Astrocyte (in vitro differentiated cells and primary cell): ENCODE measurements at regions not wholly inside any gene's neighbourhood (a gene's known extent, or its start where the extent isn't known, plus 50 kb on each side); places are given as distances from the start of the nearest gene placed in this dataset.

Experiments
- DNase-seq: peaks from one replicate; pipeline ENCODE4 v3.0.0-alpha.2; 2010; ENCODE audit warnings: low read depth
- FAIRE-seq: peaks from 2 replicates; lab custom pipeline; 2011; peaks lifted over from hg19 to GRCh38; lab: Jason Lieb, UNC
- H2AFZ ChIP-seq: 2 replicates; pipeline ENCODE4 v1.6.0; 2012; ENCODE audit warnings: low read depth, low read length, inconsistent platforms
- H3K27ac ChIP-seq: 2 replicates; pipeline ENCODE4 v1.5.1; 2011; ENCODE audit warnings: low read depth, low read length, inconsistent platforms
- H3K27me3 ChIP-seq: 2 replicates; pipeline ENCODE4 v1.6.0; 2011; ENCODE audit warnings: low read length, inconsistent platforms; ENCODE audit not compliant: insufficient read depth
- H3K36me3 ChIP-seq: 2 replicates; pipeline ENCODE4 v1.5.1; 2011; ENCODE audit warnings: low read length, inconsistent platforms; ENCODE audit not compliant: insufficient read depth
- H3K4me1 ChIP-seq: 2 replicates; pipeline ENCODE4 v1.5.1; 2011; ENCODE audit warnings: low read length, inconsistent platforms; ENCODE audit not compliant: insufficient read depth
- H3K4me2 ChIP-seq: 2 replicates; pipeline ENCODE4 v1.6.0; 2012; ENCODE audit warnings: low read length, inconsistent platforms
- H3K4me3 ChIP-seq: 2 replicates; pipeline ENCODE4 v1.5.1; 2011; ENCODE audit warnings: low read depth, mild to moderate bottlenecking, low read length, inconsistent platforms; ENCODE audit not compliant: insufficient read depth
- H3K79me2 ChIP-seq: 2 replicates; pipeline ENCODE4 v1.6.0; 2012; ENCODE audit warnings: mild to moderate bottlenecking, low read length, inconsistent platforms; ENCODE audit not compliant: insufficient read depth
- H3K9ac ChIP-seq: 2 replicates; pipeline ENCODE4 v1.6.0; 2012; ENCODE audit warnings: mild to moderate bottlenecking, low read length, inconsistent platforms
- H3K9me3 ChIP-seq: 2 replicates; pipeline ENCODE4 v1.5.1; 2012; ENCODE audit warnings: low read depth, mild to moderate bottlenecking, low read length, inconsistent platforms; ENCODE audit not compliant: insufficient read depth
- H4K20me1 ChIP-seq: 2 replicates; pipeline ENCODE4 v1.6.0; 2012; ENCODE audit warnings: low read length, inconsistent platforms; ENCODE audit not compliant: insufficient read depth
- H3K27ac Mint-ChIP-seq: one replicate; pipeline ENCODE4 v1.8.0; 2021; ENCODE audit warnings: mild to moderate bottlenecking, mixed read lengths; ENCODE audit not compliant: unreplicated experiment
- H3K27me3 Mint-ChIP-seq: one replicate; pipeline ENCODE4 v1.8.0; 2021; ENCODE audit warnings: low read depth, mixed read lengths; ENCODE audit not compliant: unreplicated experiment
- H3K36me3 Mint-ChIP-seq: one replicate; pipeline ENCODE4 v1.8.0; 2021; ENCODE audit warnings: low read depth, mixed read lengths; ENCODE audit not compliant: unreplicated experiment
- H3K4me1 Mint-ChIP-seq: one replicate; pipeline ENCODE4 v1.8.0; 2021; ENCODE audit warnings: low read depth, mixed read lengths; ENCODE audit not compliant: unreplicated experiment
- H3K4me3 Mint-ChIP-seq: one replicate; pipeline ENCODE4 v1.8.0; 2021; ENCODE audit warnings: mild to moderate bottlenecking, moderate library complexity, mixed read lengths; ENCODE audit not compliant: unreplicated experiment
- H3K9me3 Mint-ChIP-seq: one replicate; pipeline ENCODE4 v1.8.0; 2021; ENCODE audit warnings: mild to moderate bottlenecking, mixed read lengths; ENCODE audit not compliant: unreplicated experiment
- CTCF ChIP-seq: IDR thresholded peaks from 2 replicates; pipeline ENCODE4 v1.5.1; 2011; ENCODE audit warnings: low read depth, mild to moderate bottlenecking, inconsistent platforms, low read length, moderate library complexity; ENCODE audit not compliant: insufficient read depth
- EZH2 ChIP-seq: IDR thresholded peaks from 2 replicates; pipeline ENCODE4 v1.6.1; 2012; ENCODE audit warnings: mild to moderate bottlenecking, low read length, inconsistent platforms; ENCODE audit not compliant: insufficient read depth

DNA sequence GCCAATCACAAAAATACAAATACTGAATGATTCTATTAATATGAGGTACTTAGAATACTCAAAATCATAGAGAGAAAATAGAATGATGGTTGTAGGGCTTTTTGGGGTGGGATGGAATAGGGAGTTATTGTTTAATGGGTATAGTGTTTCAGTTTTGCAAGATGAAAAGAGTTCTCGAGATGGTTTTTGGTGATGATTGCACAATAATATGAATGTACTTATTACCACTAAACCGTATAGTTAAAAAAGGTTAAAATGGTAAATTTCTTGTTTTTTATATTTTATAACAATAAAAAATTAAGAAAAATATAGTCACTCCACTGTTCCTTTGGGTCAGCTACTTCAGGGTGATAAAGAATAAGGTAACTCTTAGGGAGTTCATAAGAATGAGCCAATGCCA, 560.1 kb downstream of the TDRD15 start:
- FAIRE-seq: no peak
- Mint-ChIP-seq H3K27me3 (no peaks in the 10 kb centered on the region), H3K4me3 (no peak overlapping the region), H3K27ac (no peak overlapping the region), H3K9me3 (peaks cover 3% of the 10 kb centered on the region), H3K36me3 (no peaks in the 10 kb centered on the region), H3K4me1 (no peaks in the 10 kb centered on the region)
- TF ChIP-seq EZH2: no peak
- TF ChIP-seq CTCF: no peak
- Histone ChIP-seq H3K4me2 (no peak overlapping the region), H3K4me3 (no peak overlapping the region), H3K79me2 (no peaks in the 10 kb centered on the region), H4K20me1 (no peaks in the 10 kb centered on the region), H3K9me3 (no peaks in the 10 kb centered on the region), H2AFZ (no peak overlapping the region), H3K36me3 (no peaks in the 10 kb centered on the region), H3K9ac (no peak overlapping the region), H3K27ac (no peak overlapping the region), H3K4me1 (no peaks in the 10 kb centered on the region), H3K27me3 (no peaks in the 10 kb centered on the region)
- no peak for DNase-seq

DNA sequence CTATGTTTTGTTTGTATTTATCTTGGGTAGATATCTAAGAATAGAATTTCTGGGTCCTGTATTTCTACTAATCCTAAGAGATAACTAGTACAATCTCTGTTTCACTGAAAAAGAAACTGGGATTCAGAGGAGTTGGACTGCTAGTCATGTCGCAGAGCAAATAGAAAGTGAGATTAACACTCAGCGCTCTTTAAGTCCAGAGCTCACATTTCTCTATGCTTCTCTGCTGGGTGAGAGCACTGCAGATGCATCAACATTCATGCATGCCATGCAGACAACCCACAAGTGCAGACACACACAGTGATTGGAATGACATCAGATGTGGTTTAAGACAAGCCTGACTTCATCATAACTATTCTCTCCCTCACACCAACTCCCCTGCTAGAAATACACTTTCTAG, 563.8 kb downstream of the TDRD15 start:
- Histone ChIP-seq H3K27me3 (no peaks in the 10 kb centered on the region), H3K9ac (no peak overlapping the region), H2AFZ (no peak overlapping the region), H3K4me3 (no peak overlapping the region), H3K9me3 (no peaks in the 10 kb centered on the region), H3K4me1 (no peaks in the 10 kb centered on the region), H3K36me3 (no peaks in the 10 kb centered on the region), H4K20me1 (no peaks in the 10 kb centered on the region), H3K4me2 (no peak overlapping the region), H3K79me2 (no peaks in the 10 kb centered on the region), H3K27ac (no peak overlapping the region)
- Mint-ChIP-seq H3K9me3 (no peaks in the 10 kb centered on the region), H3K4me3 (no peak overlapping the region), H3K27ac (no peak overlapping the region), H3K36me3 (no peaks in the 10 kb centered on the region), H3K4me1 (no peaks in the 10 kb centered on the region), H3K27me3 (no peaks in the 10 kb centered on the region)
- TF ChIP-seq EZH2 (no peak), CTCF (no peak)
- DNase-seq (no peak), FAIRE-seq (no peak)

GRCh38 chr2:21690005-21690404, 566.2 kb downstream of the TDRD15 start:
- Mint-ChIP-seq H3K27me3 (no peaks in the 10 kb centered on the region), H3K9me3 (no peaks in the 10 kb centered on the region), H3K36me3 (no peaks in the 10 kb centered on the region), H3K27ac (no peak overlapping the region), H3K4me3 (no peak overlapping the region), H3K4me1 (no peaks in the 10 kb centered on the region)
- Histone ChIP-seq H4K20me1 (no peaks in the 10 kb centered on the region), H3K4me1 (no peaks in the 10 kb centered on the region), H3K9ac (no peak overlapping the region), H3K4me2 (no peak overlapping the region), H3K36me3 (no peaks in the 10 kb centered on the region), H3K27ac (no peak overlapping the region), H3K79me2 (no peaks in the 10 kb centered on the region), H3K9me3 (no peaks in the 10 kb centered on the region), H3K27me3 (no peaks in the 10 kb centered on the region), H3K4me3 (no peak overlapping the region), H2AFZ (no peak overlapping the region)
- FAIRE-seq (no peak), DNase-seq (no peak)
- no peak for TF ChIP-seq EZH2
- TF ChIP-seq CTCF: no peak
